Stimulated activated CD8-positive, alpha-beta memory T cell treated with anti-CD3 and anti-CD28 coated beads, Interleukin-15, amount 100 ng/mL, for 4 hours (primary cell): ENCODE measurements at regions not wholly inside any gene's neighbourhood (a gene's known extent, or its start where the extent isn't known, plus 50 kb on each side); places are given as distances from the start of the nearest gene placed in this dataset.
A peak's percentile ranks its signal among the peaks of the same experiment; 100 is the strongest.

Experiments
- DNase-seq, 2 donors: peaks; one replicate each; pipeline ENCODE4 v3.0.0-alpha.2; 2020; ENCODE audit warnings: low read depth in 2 of 2

- no peak for DNase-seq
Observed at GRCh38 chr3:9301091-9301490, 51.6 kb upstream of the SRGAP3 start.

GRCh38 chr3:9301798-9302197 is 52.4 kb upstream of the SRGAP3 start:
- no peak for DNase-seq

- peak; percentile 29 to 37 for DNase-seq
Observed at GRCh38 chr3:9302425-9303181, 53.2 kb upstream of the SRGAP3 start.

GRCh38 chr3:9308298-9308990 is 54.4 kb upstream of the THUMPD3 start:
- DNase-seq = no peak

- DNase-seq = no peak
Observed at GRCh38 chr3:9310043-9310442, 52.8 kb upstream of the THUMPD3 start.

GRCh38 chr3:9311228-9311627 is 51.6 kb upstream of the THUMPD3 start:
- DNase-seq = no peak
